ENCODE measurements at regions not wholly inside any gene's neighbourhood (a gene's known extent, or its start where the extent isn't known, plus 50 kb on each side); places are given as distances from the start of the nearest gene placed in this dataset.

DNA sequence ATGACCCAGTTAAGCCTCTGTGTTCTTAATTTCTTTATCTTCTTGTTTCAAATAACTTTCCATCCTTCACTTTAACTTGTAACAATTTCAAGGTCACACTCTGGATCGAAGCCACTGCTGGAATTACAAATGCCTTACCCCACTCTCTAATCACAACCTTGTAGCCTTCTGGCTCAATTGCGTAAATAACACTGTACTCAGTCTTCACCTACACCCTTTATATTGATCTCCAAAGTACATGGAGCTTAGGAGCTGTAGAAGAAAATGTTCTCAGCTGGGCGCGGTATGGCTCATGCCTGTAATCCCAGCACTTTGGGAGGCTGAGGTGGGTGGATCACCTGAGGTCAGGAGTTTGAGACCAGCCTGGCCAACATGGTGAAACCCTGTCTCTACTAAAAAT is 164.3 kb upstream of the NPSR1 start:
- DNase-seq (ENCODE audit: insufficient read length) (no peak), FAIRE-seq (no peak)
- TF ChIP-seq POLR2A (IDR thresholded peaks at IDR 0.05; ENCODE audit: low read depth, low read length): no peak
- TF ChIP-seq TAF1 (IDR thresholded peaks at IDR 0.05; ENCODE audit: borderline replicate concordance, low read depth, low read length): no peak
- TF ChIP-seq POLR2AphosphoS5 (IDR thresholded peaks at IDR 0.05; ENCODE audit: low read depth, low read length): no peak

DNA sequence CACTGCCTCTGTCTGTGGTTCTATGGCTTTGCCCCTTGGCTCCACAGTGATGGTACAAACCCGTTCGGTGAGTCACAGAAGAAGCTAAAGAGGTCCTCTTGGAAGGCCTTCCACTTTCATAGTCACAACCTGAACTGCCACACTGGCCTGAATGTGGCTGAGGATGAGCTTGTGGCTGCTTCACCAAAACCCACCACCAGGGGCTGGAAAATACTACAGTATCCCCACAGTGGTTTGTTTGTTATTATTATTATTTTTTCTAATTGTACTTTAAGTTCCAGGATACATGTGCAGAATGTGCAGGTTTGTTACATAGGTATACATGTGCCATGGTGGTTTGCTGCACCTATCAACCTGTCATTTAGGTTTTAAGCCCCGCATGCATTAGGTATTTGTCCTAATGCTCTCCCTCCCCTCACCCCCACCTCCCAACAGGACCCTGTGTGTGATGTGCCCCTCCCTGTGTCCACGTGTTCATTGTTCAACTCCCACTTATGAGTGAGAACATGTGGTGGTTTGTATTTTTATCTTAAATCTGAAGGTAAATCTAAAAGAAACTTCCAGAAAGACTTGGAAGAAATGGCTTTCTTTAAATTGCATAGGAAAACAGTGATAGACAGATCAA is 160.8 kb upstream of the NPSR1 start:
- DNase-seq (ENCODE audit: insufficient read length) (no peak), FAIRE-seq (no peak)
- TF ChIP-seq POLR2AphosphoS5 (IDR thresholded peaks at IDR 0.05; ENCODE audit: low read depth, low read length): no peak

DNA sequence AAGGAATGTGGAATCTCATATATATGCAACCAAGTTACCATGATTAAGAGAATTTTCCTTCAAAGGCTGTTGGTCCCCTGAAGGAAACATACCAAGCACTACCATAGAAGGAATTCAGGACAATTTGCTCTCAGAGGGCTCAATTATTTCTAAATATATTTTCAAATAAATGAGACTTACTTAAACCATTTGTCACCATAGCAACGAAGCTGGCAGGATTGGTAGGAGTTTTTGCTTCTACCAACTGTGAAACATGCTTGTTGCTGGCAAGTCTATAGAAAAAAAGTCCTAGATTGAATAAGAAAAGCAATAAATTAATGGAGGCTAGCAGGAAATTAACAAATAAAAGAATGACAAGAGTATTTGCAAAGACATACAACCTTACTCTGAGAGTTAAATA is 156.9 kb upstream of the NPSR1 start:
- no peak for DNase-seq (ENCODE audit: insufficient read length)
- TF ChIP-seq TAF1 (IDR thresholded peaks at IDR 0.05; ENCODE audit: borderline replicate concordance, low read depth, low read length): no peak
- TF ChIP-seq POLR2A (IDR thresholded peaks at IDR 0.05; ENCODE audit: low read depth, low read length): no peak
- no peak for TF ChIP-seq POLR2AphosphoS5 (IDR thresholded peaks at IDR 0.05; ENCODE audit: low read depth, low read length)
- FAIRE-seq: no peak

DNA sequence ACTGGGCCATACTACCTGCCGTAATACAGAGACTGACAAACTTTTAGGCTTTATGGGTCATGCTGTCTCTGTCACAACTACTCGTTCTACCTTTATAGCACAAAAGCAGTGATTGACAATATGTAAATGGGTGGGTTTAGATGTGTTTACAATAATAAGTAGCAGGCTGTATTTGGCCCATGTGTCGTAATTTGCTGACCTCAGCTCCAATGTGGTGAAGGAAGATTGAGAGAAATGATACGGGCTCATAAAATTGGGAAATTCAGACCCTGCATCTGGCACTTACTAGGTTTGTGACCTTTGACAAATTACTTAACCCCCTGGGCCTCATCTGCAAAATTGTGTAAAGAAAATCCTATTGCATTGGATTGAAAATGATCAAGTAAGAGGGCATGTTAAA is 150.8 kb upstream of the NPSR1 start:
- TF ChIP-seq POLR2AphosphoS5 (IDR thresholded peaks at IDR 0.05; ENCODE audit: low read depth, low read length): no peak
- TF ChIP-seq POLR2A (IDR thresholded peaks at IDR 0.05; ENCODE audit: low read depth, low read length): no peak
- DNase-seq (ENCODE audit: insufficient read length) (no peak), FAIRE-seq (no peak)

DNA sequence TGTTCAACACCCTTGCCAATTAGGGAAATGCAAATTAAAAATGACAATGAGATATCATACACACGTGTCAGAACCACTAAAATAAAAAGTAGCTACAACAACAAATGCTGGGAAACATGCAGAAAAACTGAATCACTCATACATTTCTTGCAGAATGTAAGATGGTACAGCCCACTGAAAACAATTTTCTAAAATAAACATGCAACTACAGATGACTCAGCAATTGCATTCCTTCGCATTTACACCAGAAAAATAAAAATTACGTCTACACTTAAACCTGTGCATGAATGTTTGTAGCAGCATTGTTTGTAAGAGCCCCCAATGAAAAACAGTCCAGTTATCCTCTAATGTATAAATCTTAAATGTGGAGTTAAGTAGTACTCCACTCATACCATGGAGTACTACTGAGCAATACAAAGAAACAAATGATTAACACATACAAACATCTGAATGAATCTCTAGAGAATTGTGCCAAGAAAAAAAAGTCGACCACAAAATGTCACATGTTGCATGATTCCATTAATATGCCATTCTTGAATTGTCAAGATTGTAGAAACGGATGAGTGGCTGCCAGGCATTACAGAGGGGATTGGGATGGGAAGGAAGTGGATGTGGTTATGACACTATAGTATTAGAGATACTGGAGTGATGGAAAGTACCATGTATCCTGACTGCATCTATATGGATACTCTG is 134.6 kb upstream of the NPSR1 start:
- DNase-seq (ENCODE audit: insufficient read length) (no peak), FAIRE-seq (no peak)
- TF ChIP-seq POLR2AphosphoS5 (IDR thresholded peaks at IDR 0.05; ENCODE audit: low read depth, low read length): no peak
- TF ChIP-seq TAF1 (IDR thresholded peaks at IDR 0.05; ENCODE audit: borderline replicate concordance, low read depth, low read length): no peak
- no peak for TF ChIP-seq POLR2A (IDR thresholded peaks at IDR 0.05; ENCODE audit: low read depth, low read length)

DNA sequence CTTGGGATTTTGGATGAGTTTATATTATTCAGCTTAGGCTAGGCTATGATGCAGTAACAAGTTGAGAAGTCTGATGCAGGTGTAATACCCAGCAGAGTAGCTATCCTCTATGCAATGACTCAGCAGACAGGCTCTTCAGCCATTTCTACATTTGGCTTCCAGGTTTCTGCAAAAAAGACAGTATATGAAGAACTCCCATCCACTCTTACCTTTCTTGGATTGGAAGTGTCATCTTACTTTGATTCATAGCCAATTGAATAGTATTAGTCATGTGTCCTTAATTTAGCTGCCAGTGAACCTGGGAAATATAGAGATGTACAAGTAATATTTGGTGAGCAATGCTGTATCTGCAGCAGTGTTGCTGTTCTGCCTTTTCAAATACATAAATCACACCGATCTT is 127.8 kb upstream of the NPSR1 start:
- TF ChIP-seq TAF1 (IDR thresholded peaks at IDR 0.05; ENCODE audit: borderline replicate concordance, low read depth, low read length): no peak
- TF ChIP-seq POLR2AphosphoS5 (IDR thresholded peaks at IDR 0.05; ENCODE audit: low read depth, low read length): no peak
- no peak for TF ChIP-seq POLR2A (IDR thresholded peaks at IDR 0.05; ENCODE audit: low read depth, low read length)
- FAIRE-seq: no peak
- DNase-seq (ENCODE audit: insufficient read length): no peak

DNA sequence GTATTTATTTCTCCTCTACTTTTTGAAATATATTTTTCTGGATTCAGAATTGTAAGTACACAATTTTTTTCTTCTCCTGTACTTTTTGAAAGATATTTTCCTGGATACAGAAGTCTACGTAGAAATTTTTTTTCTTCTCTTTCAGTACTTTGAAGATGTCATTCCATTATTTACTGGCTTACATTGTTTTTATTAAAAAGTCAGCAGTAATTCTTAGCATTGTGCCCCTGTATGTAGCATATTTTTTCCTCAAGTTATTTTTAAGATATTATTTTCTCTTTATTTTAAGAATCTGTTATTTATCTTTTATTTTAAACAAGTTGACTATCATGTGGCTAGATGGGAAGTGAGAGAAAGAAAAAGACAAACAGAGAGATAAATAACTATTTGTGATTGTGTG is 119.0 kb upstream of the NPSR1 start:
- no peak for DNase-seq (ENCODE audit: insufficient read length)
- TF ChIP-seq POLR2AphosphoS5 (IDR thresholded peaks at IDR 0.05; ENCODE audit: low read depth, low read length) (no peak), POLR2A (IDR thresholded peaks at IDR 0.05; ENCODE audit: low read depth, low read length) (no peak), TAF1 (IDR thresholded peaks at IDR 0.05; ENCODE audit: borderline replicate concordance, low read depth, low read length) (no peak)
- FAIRE-seq: no peak

DNA sequence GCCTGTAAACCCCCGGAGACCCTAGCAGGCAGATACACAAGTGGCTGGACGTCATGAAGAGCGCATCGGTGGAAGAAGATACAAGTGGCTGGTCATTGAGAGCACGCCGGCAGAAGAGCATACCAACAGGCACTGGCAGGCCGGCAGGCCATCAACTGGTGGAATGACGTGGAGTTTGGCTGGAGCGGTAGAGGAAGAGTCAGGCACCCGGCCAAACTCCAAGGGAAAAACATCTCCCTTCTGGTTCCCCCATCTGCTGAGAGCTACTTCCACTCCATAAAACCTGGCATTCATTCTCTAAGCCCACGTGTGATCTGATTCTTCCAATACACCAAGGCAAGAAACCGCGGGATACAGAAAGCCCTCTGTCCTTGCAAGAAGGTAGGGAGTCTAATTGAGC is 113.4 kb upstream of the NPSR1 start:
- FAIRE-seq: no peak
- TF ChIP-seq POLR2AphosphoS5 (IDR thresholded peaks at IDR 0.05; ENCODE audit: low read depth, low read length): no peak
- no peak for TF ChIP-seq TAF1 (IDR thresholded peaks at IDR 0.05; ENCODE audit: borderline replicate concordance, low read depth, low read length)
- no peak for TF ChIP-seq POLR2A (IDR thresholded peaks at IDR 0.05; ENCODE audit: low read depth, low read length)
- DNase-seq (ENCODE audit: insufficient read length): no peak

DNA sequence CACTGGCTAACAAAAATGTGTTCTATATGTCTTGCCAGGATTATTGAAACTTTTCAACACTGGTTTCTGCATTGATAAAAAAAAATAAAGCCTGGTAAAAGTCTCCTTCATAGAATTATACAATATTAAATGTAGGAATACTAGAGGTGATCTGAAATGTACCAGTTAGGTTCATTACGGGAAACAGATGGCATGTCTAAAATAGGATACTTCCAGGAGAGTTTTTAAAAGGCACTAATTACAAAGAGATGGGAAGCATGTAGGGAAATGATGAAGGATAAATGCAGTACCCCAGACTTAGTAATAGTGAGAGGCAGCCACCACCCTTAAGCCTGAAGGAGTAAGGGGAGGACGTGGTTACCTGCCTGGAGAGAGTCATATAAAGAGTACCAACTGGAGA is 107.0 kb upstream of the NPSR1 start:
- no peak for TF ChIP-seq POLR2A (IDR thresholded peaks at IDR 0.05; ENCODE audit: low read depth, low read length)
- TF ChIP-seq TAF1 (IDR thresholded peaks at IDR 0.05; ENCODE audit: borderline replicate concordance, low read depth, low read length): no peak
- TF ChIP-seq POLR2AphosphoS5 (IDR thresholded peaks at IDR 0.05; ENCODE audit: low read depth, low read length): no peak
- DNase-seq (ENCODE audit: insufficient read length) (no peak), FAIRE-seq (no peak)

DNA sequence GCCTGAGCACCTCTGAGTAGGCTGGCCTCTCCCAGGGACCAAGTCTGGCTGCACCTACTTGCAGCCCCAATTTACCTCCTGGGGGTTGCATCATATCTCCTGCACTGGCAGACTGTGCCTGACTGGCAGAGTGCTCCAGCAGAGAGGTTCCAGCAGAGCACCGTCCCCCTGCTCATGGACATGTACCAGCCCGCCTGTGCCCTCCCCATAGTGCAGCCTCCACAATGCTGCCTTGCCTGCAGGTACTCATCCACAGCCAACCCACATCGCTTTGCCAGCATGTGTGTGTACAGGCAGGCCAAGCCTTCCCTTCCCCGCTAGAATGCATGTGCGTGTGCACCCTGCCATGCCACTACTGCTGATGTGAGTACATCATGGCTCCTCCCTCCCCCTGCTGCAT is 105.5 kb upstream of the NPSR1 start:
- TF ChIP-seq POLR2A (IDR thresholded peaks at IDR 0.05; ENCODE audit: low read depth, low read length) (no peak), TAF1 (IDR thresholded peaks at IDR 0.05; ENCODE audit: borderline replicate concordance, low read depth, low read length) (no peak), POLR2AphosphoS5 (IDR thresholded peaks at IDR 0.05; ENCODE audit: low read depth, low read length) (no peak)
- DNase-seq (ENCODE audit: insufficient read length) (no peak), FAIRE-seq (no peak)

DNA sequence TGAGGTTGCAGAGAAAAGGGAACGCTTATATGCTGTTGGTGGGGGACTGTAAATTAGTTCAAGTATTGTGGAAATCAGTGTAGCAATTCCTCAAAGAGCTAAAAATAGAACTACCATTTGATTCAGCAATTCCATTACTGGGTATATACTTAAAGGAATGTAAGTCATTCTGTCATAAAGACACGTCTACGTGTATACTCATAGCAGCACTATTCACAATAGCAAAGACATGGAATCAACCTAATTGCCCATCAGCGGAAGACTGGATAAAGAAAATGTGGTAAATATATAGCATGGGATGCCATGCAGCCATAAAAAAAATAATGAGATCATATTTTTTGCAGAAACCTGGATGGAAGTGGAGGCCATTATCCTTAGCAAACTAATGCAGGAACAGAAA is 100.0 kb upstream of the NPSR1 start:
- TF ChIP-seq TAF1 (IDR thresholded peaks at IDR 0.05; ENCODE audit: borderline replicate concordance, low read depth, low read length): no peak
- no peak for TF ChIP-seq POLR2AphosphoS5 (IDR thresholded peaks at IDR 0.05; ENCODE audit: low read depth, low read length)
- TF ChIP-seq POLR2A (IDR thresholded peaks at IDR 0.05; ENCODE audit: low read depth, low read length): no peak
- no peak for DNase-seq (ENCODE audit: insufficient read length)
- no peak for FAIRE-seq

DNA sequence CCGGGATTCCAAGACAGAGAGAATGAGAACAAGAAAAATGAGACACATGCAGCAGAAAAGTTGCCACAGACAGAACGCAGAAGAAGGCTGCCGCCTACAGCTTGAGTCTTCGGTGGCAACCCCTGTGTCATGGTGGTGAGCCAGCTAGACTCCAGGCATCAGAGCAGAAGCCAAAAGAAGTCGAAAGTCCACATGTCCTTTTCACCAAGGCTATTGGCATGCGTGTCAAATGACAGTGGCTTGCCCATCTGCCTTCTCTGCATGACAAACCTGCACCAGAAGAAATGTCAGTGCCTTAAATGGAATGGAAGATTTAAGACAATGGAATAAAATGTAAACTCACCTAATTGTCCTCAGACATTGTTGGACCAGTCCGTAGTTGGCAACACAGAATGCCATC is 93.9 kb upstream of the NPSR1 start:
- TF ChIP-seq TAF1 (IDR thresholded peaks at IDR 0.05; ENCODE audit: borderline replicate concordance, low read depth, low read length): no peak
- no peak for TF ChIP-seq POLR2A (IDR thresholded peaks at IDR 0.05; ENCODE audit: low read depth, low read length)
- TF ChIP-seq POLR2AphosphoS5 (IDR thresholded peaks at IDR 0.05; ENCODE audit: low read depth, low read length): no peak
- no peak for FAIRE-seq
- no peak for DNase-seq (ENCODE audit: insufficient read length)

Measured in GM12892 (cell line).